GM10266 (cell line): ENCODE measurements at regions not wholly inside any gene's neighbourhood (a gene's known extent, or its start where the extent isn't known, plus 50 kb on each side); places are given as distances from the start of the nearest gene placed in this dataset.

Experiments
- DNase-seq: peaks from one replicate; pipeline ENCODE4 v3.0.0; 2012; ENCODE audit errors: extremely low spot score
- TF ChIP-seq, protein P1 (sequence below): IDR thresholded peaks from 2 replicates; pipeline ENCODE4 v1.5.1; 2012; ENCODE audit warnings: mild to moderate bottlenecking, low read depth; ENCODE audit not compliant: control insufficient read depth, insufficient read depth; ENCODE audit errors: missing control alignments

DNA sequence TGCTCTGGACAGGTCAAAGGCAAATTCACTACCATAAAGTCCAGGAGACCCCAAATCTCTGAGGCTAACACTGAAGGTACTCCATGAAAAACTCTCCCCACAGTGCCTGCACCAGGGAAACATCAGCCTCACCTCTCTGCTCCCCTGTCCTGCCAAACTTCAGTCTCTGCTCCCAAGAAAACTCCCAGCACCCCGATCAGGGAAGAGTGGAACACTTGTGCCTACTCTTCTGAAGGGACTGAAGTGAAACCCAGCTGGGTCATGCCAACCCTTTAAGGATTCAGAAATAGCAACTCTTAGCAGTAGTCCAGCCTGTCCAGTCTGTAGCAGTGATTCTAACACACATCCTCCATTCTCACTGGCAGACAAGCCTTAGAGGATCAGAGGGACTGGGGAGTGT is 124.2 kb downstream of the FAM174B start:
- no peak for DNase-seq
- TF ChIP-seq, protein P1, sequence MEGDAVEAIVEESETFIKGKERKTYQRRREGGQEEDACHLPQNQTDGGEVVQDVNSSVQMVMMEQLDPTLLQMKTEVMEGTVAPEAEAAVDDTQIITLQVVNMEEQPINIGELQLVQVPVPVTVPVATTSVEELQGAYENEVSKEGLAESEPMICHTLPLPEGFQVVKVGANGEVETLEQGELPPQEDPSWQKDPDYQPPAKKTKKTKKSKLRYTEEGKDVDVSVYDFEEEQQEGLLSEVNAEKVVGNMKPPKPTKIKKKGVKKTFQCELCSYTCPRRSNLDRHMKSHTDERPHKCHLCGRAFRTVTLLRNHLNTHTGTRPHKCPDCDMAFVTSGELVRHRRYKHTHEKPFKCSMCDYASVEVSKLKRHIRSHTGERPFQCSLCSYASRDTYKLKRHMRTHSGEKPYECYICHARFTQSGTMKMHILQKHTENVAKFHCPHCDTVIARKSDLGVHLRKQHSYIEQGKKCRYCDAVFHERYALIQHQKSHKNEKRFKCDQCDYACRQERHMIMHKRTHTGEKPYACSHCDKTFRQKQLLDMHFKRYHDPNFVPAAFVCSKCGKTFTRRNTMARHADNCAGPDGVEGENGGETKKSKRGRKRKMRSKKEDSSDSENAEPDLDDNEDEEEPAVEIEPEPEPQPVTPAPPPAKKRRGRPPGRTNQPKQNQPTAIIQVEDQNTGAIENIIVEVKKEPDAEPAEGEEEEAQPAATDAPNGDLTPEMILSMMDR, result no peak

DNA sequence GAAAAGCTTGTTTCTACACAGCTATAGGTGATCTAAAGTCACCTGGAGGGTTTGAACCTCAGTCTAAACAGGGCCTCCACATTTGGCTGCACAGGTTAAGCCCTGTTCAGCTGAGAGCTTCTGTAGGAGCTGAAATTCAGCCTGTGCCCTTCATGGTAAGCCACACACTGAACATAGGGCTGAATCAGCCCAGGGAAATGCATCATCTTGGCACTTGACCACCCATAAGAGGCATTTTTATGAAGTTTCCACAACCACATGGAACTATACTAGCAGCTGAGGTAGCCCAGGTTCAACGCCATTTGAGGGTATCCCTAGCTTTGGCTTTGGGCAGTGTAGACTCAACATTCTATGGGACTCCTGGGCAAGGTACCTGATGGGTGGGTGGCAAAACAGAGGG is 126.8 kb downstream of the FAM174B start:
- TF ChIP-seq, protein P1, result no peak
- DNase-seq, result no peak

DNA sequence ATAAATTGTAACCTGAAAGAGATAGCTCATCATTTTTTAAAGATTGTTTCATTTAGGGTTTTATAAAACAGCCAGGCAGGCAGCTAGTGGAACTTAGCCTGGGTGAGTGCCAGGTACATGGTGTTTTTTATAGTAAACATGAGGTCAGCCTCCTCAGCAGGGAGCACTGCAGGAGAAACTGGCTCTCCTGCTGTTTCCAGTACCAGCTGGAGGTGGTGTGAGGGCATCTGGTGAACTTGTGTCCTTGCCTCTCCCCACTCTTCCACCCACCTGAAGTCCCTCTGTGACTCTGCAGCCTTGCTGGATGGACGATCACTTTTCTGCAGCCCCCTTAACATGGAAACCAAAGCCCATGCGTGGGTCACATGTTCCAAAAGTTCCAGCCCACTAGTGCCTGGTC is 128.4 kb downstream of the FAM174B start:
- TF ChIP-seq, protein P1, result no peak
- no peak for DNase-seq

DNA sequence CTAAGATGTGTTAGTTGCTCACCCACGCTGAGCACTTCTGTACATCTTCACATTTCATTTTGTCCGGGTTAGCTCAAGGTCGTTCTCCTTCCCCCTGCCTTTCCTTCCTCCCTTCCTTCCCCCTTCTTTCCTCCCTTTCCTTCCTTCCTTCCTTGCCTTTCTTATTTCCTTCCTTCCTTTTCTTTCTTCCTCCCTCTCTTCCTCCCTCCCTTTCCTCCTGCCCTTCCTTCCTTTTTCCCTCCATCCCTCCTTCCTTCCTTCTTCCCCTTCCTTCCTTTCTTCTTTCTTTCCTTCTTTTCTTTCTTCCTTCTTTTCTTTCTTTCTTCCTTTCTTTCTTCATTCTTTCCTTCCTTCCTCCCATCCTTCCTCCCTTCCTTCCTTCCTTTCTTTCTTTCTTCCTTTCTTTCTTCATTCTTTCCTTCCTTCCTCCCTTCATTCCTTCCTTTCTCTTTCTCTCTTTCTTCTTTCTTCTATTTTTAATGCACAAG is 129.8 kb downstream of the FAM174B start:
- TF ChIP-seq, protein P1, result no peak

DNA sequence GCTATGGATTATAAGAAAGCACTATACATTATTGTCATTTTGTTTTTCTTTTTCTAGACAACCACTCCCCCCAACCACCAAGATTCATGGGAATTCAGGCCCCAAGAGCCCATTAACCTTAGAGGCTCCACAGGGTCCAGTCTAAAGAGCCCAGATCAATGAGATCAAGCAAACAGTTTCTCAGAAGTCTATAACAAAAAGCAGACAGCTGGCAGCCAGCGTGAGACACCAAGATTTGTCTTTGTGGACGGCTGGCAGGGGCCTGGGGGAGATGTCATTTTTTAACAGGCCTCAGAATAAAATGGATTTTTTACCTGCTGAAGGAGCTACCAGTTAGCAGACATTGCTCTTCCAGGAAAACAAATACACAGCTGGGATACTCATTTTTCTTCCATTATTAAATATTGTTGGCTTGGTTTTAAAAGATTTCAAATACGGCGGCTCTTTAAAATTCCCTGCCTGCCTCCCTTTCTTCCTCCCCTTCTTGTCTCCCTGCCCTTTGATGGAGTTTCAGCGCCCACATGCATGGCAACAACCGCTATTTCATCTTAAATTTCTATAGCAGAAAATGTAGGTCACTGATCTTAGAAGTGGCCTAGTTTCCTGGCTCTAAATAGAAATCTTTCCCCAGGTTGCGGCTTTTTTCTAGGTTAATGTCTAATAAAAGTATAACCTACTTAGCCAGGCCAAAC is 130.6 kb downstream of the FAM174B start:
- TF ChIP-seq, protein P1, result no peak
- DNase-seq, result no peak

More for the DNA sequence above, 129.8 kb downstream of the FAM174B start:
- DNase-seq, result no peak

DNA sequence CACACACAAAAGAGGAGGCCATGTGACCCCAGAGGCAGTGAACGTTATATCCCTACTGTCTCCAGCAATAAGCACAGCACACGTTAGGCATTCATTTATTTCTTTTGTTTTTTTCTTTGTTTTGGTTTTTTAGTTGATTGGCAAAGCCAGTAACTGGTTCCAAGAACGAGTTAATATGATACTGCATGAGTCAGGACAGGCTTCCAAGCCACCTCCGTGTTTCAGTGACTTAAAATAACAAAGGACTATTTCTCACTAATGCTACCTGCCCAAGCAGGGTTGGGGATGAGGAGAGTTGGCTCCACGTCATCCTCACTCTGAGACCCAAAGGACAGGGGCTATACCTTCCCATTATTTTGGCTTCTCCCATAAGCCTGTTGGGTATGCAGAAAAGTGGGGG is 130.5 kb downstream of the ST8SIA2 start:
- TF ChIP-seq, protein P1, result no peak
- DNase-seq, result no peak

DNA sequence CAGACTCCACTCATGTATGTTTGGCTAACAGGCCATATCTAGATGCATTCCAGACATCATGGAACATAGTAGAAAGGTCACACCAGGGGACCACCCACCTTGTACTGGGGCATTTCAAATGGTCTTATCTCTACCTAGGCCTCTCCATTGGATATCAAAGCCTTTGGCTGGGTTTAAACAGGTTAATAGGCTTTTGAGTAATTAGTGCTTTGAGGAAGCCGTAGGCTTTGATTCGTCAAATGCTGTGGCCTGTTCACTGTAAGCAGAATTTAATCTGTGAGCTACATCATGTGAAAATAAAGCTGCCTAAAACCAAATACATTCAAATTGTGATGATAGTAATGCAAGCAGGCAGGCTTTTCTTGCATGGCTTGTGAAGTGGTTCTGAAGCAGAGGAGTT is 129.5 kb downstream of the ST8SIA2 start:
- DNase-seq, result no peak
- TF ChIP-seq, protein P1, result no peak
